ENCODE measurements at regions not wholly inside any gene's neighbourhood (a gene's known extent, or its start where the extent isn't known, plus 50 kb on each side); places are given as distances from the start of the nearest gene placed in this dataset.

DNA sequence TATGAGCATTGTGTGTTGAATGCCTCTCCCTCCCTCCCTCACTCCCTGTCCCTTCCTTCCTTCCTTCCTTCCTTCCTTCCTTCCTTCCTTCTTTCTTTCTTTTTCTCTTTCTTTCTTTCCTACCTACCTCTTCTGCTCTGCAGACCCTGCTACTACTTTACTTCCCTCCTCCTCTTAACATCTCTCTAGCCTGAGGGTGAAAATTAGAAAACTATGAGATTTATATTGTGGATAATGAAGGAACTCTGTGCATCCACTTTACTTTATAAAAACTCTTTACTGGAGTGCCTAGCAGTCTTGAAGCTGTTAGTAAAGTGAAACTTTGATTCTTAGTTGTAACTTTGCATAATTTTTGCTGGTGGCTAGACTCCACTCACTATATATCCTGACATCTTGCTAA, 572.2 kb downstream of the RWDD3 start:
- TF ChIP-seq EZH2phosphoT487 (IDR thresholded peaks at IDR 0.05; ENCODE audit: borderline replicate concordance) (no peak), CTCF (conservative IDR thresholded peaks at IDR 0.05; ENCODE audit: low read length) (no peak)
- Histone ChIP-seq H3K4me2 (ENCODE audit: low read depth, low read length, poor library complexity, severe bottlenecking) (no peak overlapping the region), H3K27me3 (ENCODE audit: insufficient read depth, low read length, poor library complexity, severe bottlenecking) (no peaks in the 10 kb centered on the region), H2AFZ (ENCODE audit: low read length) (no peak overlapping the region), H3K79me2 (ENCODE audit: insufficient read depth, low read length) (no peaks in the 10 kb centered on the region), H3K9ac (ENCODE audit: low read depth, low read length, poor library complexity, severe bottlenecking) (no peak overlapping the region), H3K4me1 (ENCODE audit: insufficient read depth, low read length, poor library complexity, severe bottlenecking) (no peaks in the 10 kb centered on the region), H3K9me3 (ENCODE audit: insufficient read depth, low read depth, low read length) (no peaks in the 10 kb centered on the region), H3K36me3 (ENCODE audit: insufficient read depth, low read length) (no peaks in the 10 kb centered on the region), H3K9me2 (replicated peaks; ENCODE audit: low read depth, low read length) (no peaks in the 10 kb centered on the region), H3K4me3 (ENCODE audit: low read length, poor library complexity, severe bottlenecking) (no peak overlapping the region), H4K20me1 (ENCODE audit: insufficient read depth, low read length, poor library complexity, severe bottlenecking) (no peaks in the 10 kb centered on the region), H3F3A (ENCODE audit: low read depth) (no peaks in the 10 kb centered on the region)

DNA sequence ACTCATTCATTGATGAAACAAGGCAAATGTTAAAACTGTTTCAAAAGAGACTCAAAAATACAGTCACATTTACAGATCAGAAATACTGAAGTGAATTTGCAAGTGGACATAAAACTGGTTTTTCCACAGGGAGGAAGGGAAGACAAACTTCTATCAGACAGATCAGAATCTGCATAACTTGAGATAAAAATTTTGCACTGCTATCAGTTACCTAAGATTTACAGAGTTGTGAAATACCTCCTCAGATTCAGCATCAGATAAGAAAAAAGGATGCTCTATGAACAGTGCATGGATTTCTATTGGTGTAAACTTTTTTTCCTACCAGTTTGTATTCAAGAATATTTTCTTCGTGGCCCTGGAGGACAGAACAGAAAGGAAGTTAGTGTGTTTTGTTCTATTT, 575.4 kb downstream of the RWDD3 start:
- H3K9me3 ChIP-seq (ENCODE audit: insufficient read depth, low read depth, low read length): no peaks in the 10 kb centered on the region
- H3K4me3 ChIP-seq (ENCODE audit: low read length, poor library complexity, severe bottlenecking): no peak overlapping the region
- TF ChIP-seq CTCF (conservative IDR thresholded peaks at IDR 0.05; ENCODE audit: low read length) (no peak), EZH2phosphoT487 (IDR thresholded peaks at IDR 0.05; ENCODE audit: borderline replicate concordance) (no peak)
- H3K9ac ChIP-seq (ENCODE audit: low read depth, low read length, poor library complexity, severe bottlenecking): no peak overlapping the region
- H3F3A ChIP-seq (ENCODE audit: low read depth): no peaks in the 10 kb centered on the region
- H3K4me1 ChIP-seq (ENCODE audit: insufficient read depth, low read length, poor library complexity, severe bottlenecking): no peaks in the 10 kb centered on the region
- H4K20me1 ChIP-seq (ENCODE audit: insufficient read depth, low read length, poor library complexity, severe bottlenecking): no peaks in the 10 kb centered on the region
- H2AFZ ChIP-seq (ENCODE audit: low read length): no peak overlapping the region
- H3K9me2 ChIP-seq (replicated peaks; ENCODE audit: low read depth, low read length): no peaks in the 10 kb centered on the region
- H3K36me3 ChIP-seq (ENCODE audit: insufficient read depth, low read length): no peaks in the 10 kb centered on the region
- H3K79me2 ChIP-seq (ENCODE audit: insufficient read depth, low read length): no peaks in the 10 kb centered on the region
- no peak overlapping the region for H3K4me2 ChIP-seq (ENCODE audit: low read depth, low read length, poor library complexity, severe bottlenecking)
- H3K27me3 ChIP-seq (ENCODE audit: insufficient read depth, low read length, poor library complexity, severe bottlenecking): no peaks in the 10 kb centered on the region

- no peaks in the 10 kb centered on the region for H4K20me1 ChIP-seq (ENCODE audit: insufficient read depth, low read length, poor library complexity, severe bottlenecking)
- H3F3A ChIP-seq (ENCODE audit: low read depth): no peaks in the 10 kb centered on the region
- no peaks in the 10 kb centered on the region for H3K79me2 ChIP-seq (ENCODE audit: insufficient read depth, low read length)
- no peaks in the 10 kb centered on the region for H3K36me3 ChIP-seq (ENCODE audit: insufficient read depth, low read length)
- H3K4me2 ChIP-seq (ENCODE audit: low read depth, low read length, poor library complexity, severe bottlenecking): no peak overlapping the region
- no peaks in the 10 kb centered on the region for H3K27me3 ChIP-seq (ENCODE audit: insufficient read depth, low read length, poor library complexity, severe bottlenecking)
- no peaks in the 10 kb centered on the region for H3K9me3 ChIP-seq (ENCODE audit: insufficient read depth, low read depth, low read length)
- no peaks in the 10 kb centered on the region for H3K9me2 ChIP-seq (replicated peaks; ENCODE audit: low read depth, low read length)
- no peak overlapping the region for H3K9ac ChIP-seq (ENCODE audit: low read depth, low read length, poor library complexity, severe bottlenecking)
- no peaks in the 10 kb centered on the region for H3K4me1 ChIP-seq (ENCODE audit: insufficient read depth, low read length, poor library complexity, severe bottlenecking)
- TF ChIP-seq CTCF (conservative IDR thresholded peaks at IDR 0.05; ENCODE audit: low read length) (no peak), EZH2phosphoT487 (IDR thresholded peaks at IDR 0.05; ENCODE audit: borderline replicate concordance) (no peak)
- H3K4me3 ChIP-seq (ENCODE audit: low read length, poor library complexity, severe bottlenecking): no peak overlapping the region
- H2AFZ ChIP-seq (ENCODE audit: low read length): no peak overlapping the region
These were observed 581.5 kb downstream of the RWDD3 start for GRCh38 chr1:95815511-95815910.
